GM12873 (cell line): ENCODE measurements at regions not wholly inside any gene's neighbourhood (a gene's known extent, or its start where the extent isn't known, plus 50 kb on each side); places are given as distances from the start of the nearest gene placed in this dataset.

Experiments used
- CTCF ChIP-seq: IDR thresholded peaks from 2 replicates; pipeline ENCODE4 v1.5.1; 2012; ENCODE audit warnings: low read depth, mild to moderate bottlenecking, moderate library complexity, low read length, control low read depth; ENCODE audit not compliant: insufficient read depth; ENCODE audit errors: missing control alignments

GRCh38 chr22:25281675-25282345, 62.4 kb downstream of the CRYBB2 start:
- TF ChIP-seq CTCF: no peak

GRCh38 chr22:25282346-25282670, 62.9 kb downstream of the CRYBB2 start:
- TF ChIP-seq CTCF: no peak

- TF ChIP-seq CTCF: no peak
Observed at GRCh38 chr22:25282671-25283561, 63.5 kb downstream of the CRYBB2 start.

- no peak for TF ChIP-seq CTCF
Observed at GRCh38 chr22:25318081-25318823, 98.8 kb downstream of the CRYBB2 start.

GRCh38 chr22:25327018-25327755, 107.7 kb downstream of the CRYBB2 start:
- TF ChIP-seq CTCF: no peak

- TF ChIP-seq CTCF: no peak
Observed at GRCh38 chr22:25331050-25331449, 111.6 kb downstream of the CRYBB2 start.
